HEK293T (cell line): ENCODE measurements at regions not wholly inside any gene's neighbourhood (a gene's known extent, or its start where the extent isn't known, plus 50 kb on each side); places are given as distances from the start of the nearest gene placed in this dataset.

Experiments used
- CTCF ChIA-PET: fragments of 350-600 bp; formaldehyde crosslinking; extraction: SDS; loops from one replicate; lab custom pipeline; 2021; ENCODE audit warnings: antibody characterized with exemption, inconsistent platforms; lab: Yijun Ruan, JAX
- POLR2A ChIA-PET: fragments of 350-600 bp; formaldehyde crosslinking; extraction: SDS; loops from one replicate; lab custom pipeline; 2020; ENCODE audit warnings: antibody characterized with exemption, inconsistent platforms; lab: Yijun Ruan, JAX
- DNase-seq: peaks from one replicate; pipeline ENCODE4 v3.0.0; 2012; ENCODE audit warnings: mixed read lengths; ENCODE audit errors: extremely low spot score
- ARNT ChIP-seq: fragments of 450-650 bp; IDR thresholded peaks from 2 replicates; pipeline ENCODE4 v1.6.1; 2017; ENCODE audit warnings: mild to moderate bottlenecking
- BHLHE40 ChIP-seq: fragments of 450-650 bp; IDR thresholded peaks from 2 replicates; pipeline ENCODE4 v1.6.1; 2016; ENCODE audit warnings: mild to moderate bottlenecking, moderate library complexity, borderline replicate concordance
- CTBP1 ChIP-seq: fragments of 450-650 bp; IDR thresholded peaks from 2 replicates; pipeline ENCODE4 v1.6.1; 2016; ENCODE audit warnings: borderline replicate concordance
- ELF4 ChIP-seq: fragments of 450-650 bp; IDR thresholded peaks from 2 replicates; pipeline ENCODE4 v1.6.1; 2017; ENCODE audit warnings: antibody characterized with exemption
- FOXA1 ChIP-seq: fragments of 450-650 bp; IDR thresholded peaks from 2 replicates; pipeline ENCODE4 v1.6.1; 2016; ENCODE audit warnings: mild to moderate bottlenecking
- FOXK2 ChIP-seq: fragments of 450-650 bp; IDR thresholded peaks from 2 replicates; pipeline ENCODE4 v1.6.1; 2016; ENCODE audit warnings: mild to moderate bottlenecking
- FOXM1 ChIP-seq: fragments of 450-650 bp; IDR thresholded peaks from 2 replicates; pipeline ENCODE4 v1.6.1; 2017; ENCODE audit warnings: mild to moderate bottlenecking, borderline replicate concordance
- HDGF ChIP-seq: fragments of 450-650 bp; IDR thresholded peaks from 2 replicates; pipeline ENCODE4 v1.6.1; 2017; ENCODE audit warnings: antibody characterized with exemption, borderline replicate concordance
- L3MBTL2 ChIP-seq: fragments of 450-650 bp; conservative IDR thresholded peaks from 2 replicates; pipeline ENCODE4 v1.6.1; 2016; ENCODE audit warnings: mild to moderate bottlenecking
- LEF1 ChIP-seq: fragments of 450-650 bp; IDR thresholded peaks from 2 replicates; pipeline ENCODE4 v1.6.1; 2017; ENCODE audit warnings: mild to moderate bottlenecking, borderline replicate concordance
- NFRKB ChIP-seq: fragments of 450-650 bp; IDR thresholded peaks from 2 replicates; pipeline ENCODE4 v1.6.1; 2016; ENCODE audit warnings: mild to moderate bottlenecking, moderate library complexity
- SP1 ChIP-seq: fragments of 450-650 bp; IDR thresholded peaks from 2 replicates; pipeline ENCODE4 v1.6.1; 2017
- SUZ12 ChIP-seq: fragments of 450-650 bp; IDR thresholded peaks from 2 replicates; pipeline ENCODE4 v1.6.1; 2016; ENCODE audit warnings: mild to moderate bottlenecking
- TARDBP ChIP-seq: fragments of 450-650 bp; IDR thresholded peaks from 2 replicates; pipeline ENCODE4 v1.6.1; 2016
- ZNF384 ChIP-seq: fragments of 450-650 bp; IDR thresholded peaks from 2 replicates; pipeline ENCODE4 v1.6.1; 2016
- TF ChIP-seq, protein P1 (sequence below): fragments of 450-650 bp; IDR thresholded peaks from 2 replicates; pipeline ENCODE4 v1.6.1; 2016

DNA sequence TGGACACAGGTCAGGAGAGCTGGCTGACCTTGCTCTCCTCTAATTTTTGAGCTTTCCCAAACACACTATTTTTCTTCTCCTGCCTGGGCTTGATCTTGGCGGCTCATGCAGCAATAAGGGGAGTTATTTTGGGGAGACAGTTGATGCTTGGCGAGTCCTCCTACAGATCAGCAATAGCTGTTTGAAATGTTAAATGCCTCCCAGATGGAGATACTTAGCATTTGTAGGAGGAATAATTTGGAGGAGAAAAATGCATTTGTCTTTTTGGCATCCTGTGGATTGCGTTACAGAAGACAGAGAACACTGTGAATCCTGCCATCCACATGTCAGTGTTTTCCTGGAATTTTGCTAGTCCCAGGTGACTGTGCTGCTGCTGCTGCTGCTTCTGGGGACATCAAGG is 328.0 kb upstream of the XYLT1 start:
- no peak for DNase-seq
- POLR2A ChIA-PET: no interaction called here
- TF ChIP-seq ZNF384 (no peak), HDGF (no peak), L3MBTL2 (no peak), ELF4 (no peak), CTBP1 (no peak), FOXM1 (no peak), SP1 (no peak), BHLHE40 (no peak), TARDBP (no peak), NFRKB (no peak), LEF1 (no peak), FOXA1 (no peak), ARNT (no peak), SUZ12 (no peak), FOXK2 (no peak)
- TF ChIP-seq, protein P1, sequence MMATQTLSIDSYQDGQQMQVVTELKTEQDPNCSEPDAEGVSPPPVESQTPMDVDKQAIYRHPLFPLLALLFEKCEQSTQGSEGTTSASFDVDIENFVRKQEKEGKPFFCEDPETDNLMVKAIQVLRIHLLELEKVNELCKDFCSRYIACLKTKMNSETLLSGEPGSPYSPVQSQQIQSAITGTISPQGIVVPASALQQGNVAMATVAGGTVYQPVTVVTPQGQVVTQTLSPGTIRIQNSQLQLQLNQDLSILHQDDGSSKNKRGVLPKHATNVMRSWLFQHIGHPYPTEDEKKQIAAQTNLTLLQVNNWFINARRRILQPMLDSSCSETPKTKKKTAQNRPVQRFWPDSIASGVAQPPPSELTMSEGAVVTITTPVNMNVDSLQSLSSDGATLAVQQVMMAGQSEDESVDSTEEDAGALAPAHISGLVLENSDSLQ: no peak
- CTCF ChIA-PET: no interaction called here

DNA sequence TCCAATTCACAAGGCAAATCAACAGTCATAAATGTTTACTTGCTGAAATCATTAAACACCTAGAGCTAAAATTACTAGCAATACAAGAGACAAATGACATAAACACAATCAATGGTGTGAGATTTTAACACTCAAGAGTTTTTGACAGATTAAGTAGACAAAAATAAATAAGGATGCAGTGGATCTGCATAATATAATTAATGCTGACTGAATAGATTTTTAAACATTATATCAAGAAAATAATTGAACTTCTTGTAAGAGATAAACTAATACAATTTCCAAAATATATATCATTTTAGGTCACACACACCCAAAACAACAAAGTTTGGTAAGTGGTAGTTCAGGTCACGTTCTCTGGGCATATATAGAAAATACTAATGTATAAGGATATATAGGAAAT is 322.6 kb upstream of the XYLT1 start:
- DNase-seq: no peak
- ChIA-PET POLR2A (no interaction called here), CTCF (interaction anchor here (0.6 kb wide), 1 partner anchor 27 kb away, joined by 4 read pairs; no protein-coding TSS in a partner anchor)
- TF ChIP-seq ZNF384 (no peak), ARNT (no peak), SP1 (no peak), HDGF (no peak), LEF1 (no peak), FOXM1 (no peak), FOXA1 (no peak)

DNA sequence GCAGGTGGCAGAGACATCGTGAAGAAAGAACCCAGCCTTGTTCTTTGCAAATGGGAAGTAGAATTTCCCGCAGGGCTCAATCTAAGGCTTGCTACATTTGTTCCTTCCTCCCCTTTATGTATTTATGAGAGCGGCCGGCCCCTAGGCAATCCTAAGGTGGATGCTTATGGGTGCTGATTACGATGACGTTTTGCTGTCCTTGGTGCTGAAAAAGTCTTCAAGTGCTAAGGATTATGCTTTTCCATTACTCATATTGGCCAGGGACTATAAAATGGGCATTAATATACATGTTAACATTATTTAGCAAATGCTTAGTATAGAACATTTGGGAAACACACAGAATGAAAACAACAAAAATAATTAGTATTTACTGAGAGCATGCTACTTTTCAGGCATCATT is 313.3 kb upstream of the XYLT1 start:
- ChIA-PET CTCF (no interaction called here), POLR2A (no interaction called here)
- TF ChIP-seq, protein P1: no peak
- TF ChIP-seq ELF4: no peak
- TF ChIP-seq TARDBP: no peak
- TF ChIP-seq SP1: no peak
- TF ChIP-seq FOXA1: no peak
- no peak for TF ChIP-seq ARNT
- no peak for TF ChIP-seq FOXK2
- TF ChIP-seq BHLHE40: no peak
- no peak for TF ChIP-seq FOXM1
- peak; percentile 10 for DNase-seq

DNA sequence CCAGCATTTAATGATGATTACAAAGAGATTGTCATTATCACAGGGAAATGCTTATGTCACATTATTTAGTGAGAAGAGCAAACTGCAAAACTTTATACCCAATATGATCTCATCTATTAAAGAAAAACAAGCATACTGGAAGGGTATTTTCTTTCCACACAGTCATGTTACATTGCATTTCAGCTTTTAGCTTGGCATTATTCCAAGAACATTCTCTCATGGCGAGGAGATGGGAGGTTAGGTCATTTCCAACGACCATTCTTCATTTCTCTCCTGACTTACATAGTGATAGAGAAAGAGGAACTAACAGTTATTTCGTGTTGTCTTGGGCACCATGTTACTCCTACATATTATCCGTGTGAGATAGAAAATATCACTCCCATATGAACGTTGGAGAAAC is 309.4 kb upstream of the XYLT1 start:
- TF ChIP-seq LEF1 (no peak), BHLHE40 (no peak), HDGF (no peak), FOXA1 (no peak), ELF4 (no peak)
- DNase-seq: no peak
- ChIA-PET CTCF (no interaction called here), POLR2A (no interaction called here)

DNA sequence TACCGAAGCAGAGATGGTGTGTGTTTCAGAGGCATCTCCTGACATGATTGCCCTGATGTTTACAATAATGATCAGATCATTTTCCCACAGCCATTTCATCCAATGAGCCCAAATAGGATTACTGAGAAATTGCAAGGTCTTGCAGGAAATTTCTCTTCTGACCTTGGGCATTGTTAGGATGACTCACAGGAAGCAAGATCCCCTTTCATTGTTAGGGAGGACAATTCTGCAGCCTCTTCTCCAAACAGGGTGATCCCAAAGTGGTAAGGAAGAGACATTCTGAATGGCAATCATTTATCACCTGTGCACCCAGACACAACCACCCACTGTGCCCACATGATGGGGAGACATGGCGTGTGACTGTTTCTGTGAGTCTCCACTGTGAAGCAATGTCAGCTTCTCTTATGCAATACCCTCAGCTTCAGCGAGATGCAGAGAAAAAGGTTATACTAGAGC is 306.7 kb upstream of the XYLT1 start:
- POLR2A ChIA-PET: no interaction called here
- no peak for TF ChIP-seq FOXK2
- TF ChIP-seq LEF1: no peak
- no peak for TF ChIP-seq BHLHE40
- no peak for TF ChIP-seq CTBP1
- TF ChIP-seq ELF4: no peak
- TF ChIP-seq L3MBTL2: no peak
- TF ChIP-seq NFRKB: no peak
- TF ChIP-seq FOXM1: no peak
- no peak for TF ChIP-seq ZNF384
- TF ChIP-seq HDGF: no peak
- TF ChIP-seq ARNT: no peak
- TF ChIP-seq FOXA1: no peak
- TF ChIP-seq SP1: no peak
- no peak for TF ChIP-seq SUZ12
- no peak for TF ChIP-seq TARDBP
- TF ChIP-seq, protein P1: no peak
- CTCF ChIA-PET: no interaction called here
- no peak for DNase-seq

DNA sequence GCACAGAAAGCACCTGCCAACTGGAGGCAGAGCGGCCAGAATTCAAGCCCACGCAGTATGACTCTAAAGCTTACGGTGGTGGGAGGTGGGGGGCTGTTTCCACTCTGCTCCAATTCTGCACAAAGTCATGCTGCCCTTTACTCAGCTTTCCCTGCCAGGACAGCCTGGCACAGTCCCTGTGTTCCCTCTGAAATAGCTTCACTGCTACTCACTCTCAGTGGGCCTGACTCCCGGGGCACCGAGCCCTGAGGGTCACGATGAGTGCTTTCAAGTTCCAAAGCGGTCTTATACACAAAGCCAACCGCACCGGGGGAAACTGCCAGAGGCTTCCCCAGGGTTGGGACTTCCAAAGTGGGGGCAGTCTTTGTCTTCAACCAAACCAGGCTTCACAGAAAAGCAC is 306.1 kb upstream of the XYLT1 start:
- TF ChIP-seq CTBP1: no peak
- no peak for TF ChIP-seq NFRKB
- no peak for TF ChIP-seq LEF1
- no peak for TF ChIP-seq BHLHE40
- CTCF ChIA-PET: no interaction called here
- no peak for DNase-seq
- POLR2A ChIA-PET: no interaction called here

DNA sequence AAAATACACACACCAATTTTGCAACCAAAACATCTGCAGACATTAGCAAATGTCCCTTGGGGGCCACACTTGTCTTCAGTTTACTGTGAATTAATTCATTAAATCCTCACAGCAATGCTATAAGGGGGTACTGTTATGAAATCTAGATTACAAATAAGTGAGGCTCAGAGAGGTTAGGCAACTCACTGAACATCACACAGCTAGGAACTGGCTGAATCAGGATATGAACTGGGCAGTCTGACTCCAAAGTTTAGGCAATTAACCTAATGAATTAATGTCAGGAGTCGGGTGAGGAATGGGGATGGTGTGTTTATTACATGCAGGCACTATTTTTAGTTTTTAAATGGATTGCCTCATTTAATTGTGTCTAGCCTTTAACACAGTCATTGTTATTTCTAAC is 305.7 kb upstream of the XYLT1 start:
- no peak for DNase-seq
- POLR2A ChIA-PET: no interaction called here
- CTCF ChIA-PET: no interaction called here
- TF ChIP-seq ZNF384 (no peak), L3MBTL2 (no peak)
